Activated CD4-positive, alpha-beta T cell treated with anti-CD3 and anti-CD28 coated beads, Interleukin-2, Interleukin-6, amounts not matched to agents 100 ng/mL and 50 ng/mL, durations not matched to agents 16 hours and 8 hours (primary cell): ENCODE measurements at regions not wholly inside any gene's neighbourhood (a gene's known extent, or its start where the extent isn't known, plus 50 kb on each side); places are given as distances from the start of the nearest gene placed in this dataset.

ENCODE experiments used
- DNase-seq: peaks from one replicate; pipeline ENCODE4 v3.0.0-alpha.2; 2020

DNA sequence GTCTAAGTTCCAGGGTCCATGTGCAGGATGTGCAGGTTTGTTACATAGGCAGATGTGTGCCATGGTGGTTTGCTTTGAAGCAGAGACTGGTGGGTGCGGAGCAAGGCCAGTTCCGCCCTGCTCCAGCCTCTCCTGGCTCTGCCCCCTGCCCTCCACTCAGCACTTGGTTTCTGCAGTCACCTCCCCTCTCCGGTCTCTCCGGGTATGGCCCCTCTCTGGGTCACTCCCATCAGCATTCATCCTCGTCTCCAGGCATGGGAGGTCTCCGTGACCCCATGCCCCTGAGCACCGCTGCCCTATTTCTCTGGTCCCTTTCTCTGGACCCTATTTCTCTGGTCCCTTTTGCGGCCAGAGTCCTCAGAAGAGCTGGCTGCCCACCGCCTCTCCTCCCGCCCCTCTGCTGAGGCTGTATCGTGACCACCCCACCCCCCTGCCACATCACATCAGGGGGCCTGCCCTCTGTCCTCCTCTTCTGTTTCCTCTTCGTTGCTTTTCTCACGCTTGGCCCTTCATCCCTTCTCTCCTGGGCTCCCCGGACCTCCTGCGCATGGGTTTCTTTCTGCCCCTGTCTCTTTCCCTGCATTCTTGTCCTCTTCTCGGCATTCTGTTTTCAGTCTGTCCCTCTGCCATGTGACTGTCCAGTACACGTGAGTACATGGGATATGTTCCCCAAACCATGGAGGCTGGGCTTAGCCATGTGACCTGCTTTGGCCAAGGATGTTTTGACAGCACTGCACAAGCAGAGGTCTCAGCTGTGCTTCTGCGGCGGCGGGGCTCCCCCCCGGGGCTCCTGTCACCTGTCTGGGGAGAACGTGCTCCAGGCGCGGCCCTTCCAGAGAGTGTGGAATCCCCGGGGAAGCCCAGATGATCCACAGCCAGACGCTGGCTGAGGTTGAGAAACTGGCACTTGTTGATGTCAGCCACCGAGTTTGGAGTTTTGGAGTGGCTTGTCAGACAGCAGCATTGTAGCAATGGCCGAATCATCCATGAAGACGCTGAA is 54.4 kb upstream of the C1orf174 start:
- DNase-seq: no peak

DNA sequence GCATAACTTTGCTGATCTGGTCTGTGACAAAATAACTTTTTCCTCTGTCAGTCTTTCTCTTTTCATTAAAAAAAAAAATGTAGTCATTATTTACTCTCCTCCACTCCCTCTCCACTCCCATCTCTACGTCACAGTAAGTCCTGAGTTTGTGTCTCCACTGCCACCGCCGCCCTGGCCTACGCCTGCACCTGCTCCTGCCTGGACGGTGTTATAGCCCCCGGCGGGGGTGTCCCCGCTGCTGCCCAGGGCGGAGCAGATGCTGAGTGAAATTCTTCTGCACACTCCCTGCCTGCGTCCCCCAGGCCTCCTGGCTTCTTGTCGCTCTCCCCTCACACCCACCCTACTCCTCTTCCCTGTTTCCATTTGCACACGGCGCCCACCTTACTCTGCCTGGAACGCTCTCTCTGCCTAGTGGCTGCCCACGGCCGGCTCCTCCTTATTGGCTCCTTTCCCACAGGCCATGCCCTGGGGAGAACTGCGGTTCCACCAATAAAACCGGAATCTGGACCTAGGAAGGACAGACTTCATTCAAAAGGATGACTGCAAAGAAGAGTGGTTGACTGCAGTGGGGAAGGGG is 55.2 kb upstream of the C1orf174 start:
- DNase-seq: no peak

DNA sequence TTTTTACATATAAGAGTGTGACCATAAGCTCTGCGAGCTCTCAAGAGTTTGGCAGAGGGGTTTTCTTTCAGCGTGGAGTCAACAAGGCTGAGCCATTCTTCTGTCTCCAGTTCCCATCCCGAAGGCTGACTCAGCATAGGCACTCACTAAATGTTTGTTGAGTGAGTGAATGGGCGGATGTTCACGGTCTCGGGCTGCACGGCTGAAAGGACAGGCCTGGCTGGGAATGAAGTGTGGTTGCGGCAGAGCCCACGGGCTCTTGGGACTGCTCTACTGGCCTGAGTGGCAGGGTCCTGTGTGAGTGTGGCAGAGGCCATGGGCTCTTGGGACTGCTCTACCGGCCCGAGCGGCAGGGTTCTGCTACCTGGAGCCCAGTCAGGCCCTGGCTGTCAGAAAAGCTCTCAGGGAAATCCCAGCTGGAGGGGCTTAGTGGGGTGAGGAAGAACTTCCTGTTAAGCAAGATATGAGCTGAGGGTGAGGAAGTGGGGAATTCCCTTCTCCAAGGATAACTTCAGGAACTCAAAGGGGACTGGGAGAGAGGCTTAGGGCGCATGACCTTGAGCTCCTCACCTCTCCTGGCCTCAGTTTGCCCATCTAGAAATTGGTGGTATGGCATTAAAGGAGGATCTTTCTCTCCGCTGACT is 56.6 kb upstream of the C1orf174 start:
- no peak for DNase-seq

DNA sequence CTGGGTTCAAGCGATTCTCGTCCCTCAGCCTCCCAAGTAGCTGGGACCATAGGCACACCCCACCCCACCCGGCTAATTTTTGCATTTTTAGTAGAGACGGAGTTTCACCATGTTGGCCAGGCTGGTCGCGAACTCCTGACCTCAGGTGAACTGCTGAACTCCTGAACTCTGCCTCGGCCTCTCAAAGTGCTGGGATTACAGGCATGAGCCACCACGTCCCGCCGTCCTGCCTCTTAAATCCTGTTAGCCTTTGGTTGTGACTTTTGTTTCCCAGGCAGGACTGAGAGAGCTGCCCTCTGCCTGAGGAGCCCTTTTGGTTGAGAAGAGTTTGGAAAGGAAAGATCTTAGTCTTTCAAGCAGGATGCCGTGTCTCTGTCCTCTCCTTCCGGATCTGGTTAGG is 59.3 kb upstream of the C1orf174 start:
- no peak for DNase-seq

DNA sequence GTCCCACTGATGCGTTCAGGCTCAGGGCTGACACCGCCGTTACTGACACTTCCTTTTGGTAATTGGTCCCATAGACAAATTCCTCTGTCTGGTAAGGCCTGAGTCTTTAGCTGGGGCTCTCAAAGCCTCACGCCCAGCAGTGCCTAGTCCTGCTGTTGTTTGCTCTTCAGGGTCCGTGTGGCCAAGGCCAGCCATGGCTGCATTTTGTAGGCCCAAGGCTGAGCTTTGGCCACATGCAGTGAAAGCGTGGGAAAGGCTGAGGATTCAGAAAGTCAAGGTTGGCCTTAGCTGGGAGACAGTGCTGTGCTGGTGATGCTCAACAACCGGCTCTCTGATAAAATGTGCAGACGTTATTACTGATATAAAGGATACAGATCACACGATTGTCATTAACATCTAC is 63.5 kb upstream of the C1orf174 start:
- no peak for DNase-seq

DNA sequence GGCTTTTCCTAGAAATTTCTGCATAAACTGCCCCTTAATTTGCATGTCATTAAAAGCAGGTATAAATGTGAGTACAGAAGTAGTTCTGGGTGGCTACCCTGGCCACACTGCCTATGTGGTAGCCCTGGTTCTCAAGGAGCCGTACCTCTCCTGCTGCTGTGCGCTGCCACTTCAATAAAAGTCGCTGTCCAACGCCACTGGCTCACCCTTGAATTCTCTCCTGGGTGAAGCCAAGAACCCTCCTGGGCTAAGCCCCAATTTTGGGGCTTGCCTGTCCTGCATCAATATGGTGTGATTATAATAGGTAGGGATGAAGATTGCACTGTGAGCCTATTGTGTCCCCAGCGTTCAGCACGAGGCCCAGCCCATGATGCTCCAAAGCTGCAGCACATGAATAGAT is 65.6 kb upstream of the C1orf174 start:
- no peak for DNase-seq

DNA sequence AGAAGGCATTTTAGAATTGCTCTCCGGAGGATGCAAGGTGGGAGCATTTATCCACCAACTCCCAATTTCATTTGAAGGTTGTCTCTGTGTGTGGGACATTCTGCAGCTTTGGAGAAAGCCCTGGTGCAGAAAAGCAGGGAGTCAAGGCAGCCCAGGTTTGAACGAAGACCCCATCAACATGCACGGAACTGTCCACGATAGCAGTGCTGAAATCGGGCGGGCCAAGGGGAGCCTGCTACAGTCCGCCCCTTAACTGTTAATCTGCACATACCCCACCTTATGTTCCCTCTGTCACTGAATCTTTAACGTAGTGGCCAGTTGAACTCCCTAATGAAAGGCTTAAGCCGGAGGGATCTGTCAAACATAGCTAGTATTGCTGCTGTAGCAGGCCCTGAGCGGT is 68.8 kb upstream of the C1orf174 start:
- DNase-seq: no peak

DNA sequence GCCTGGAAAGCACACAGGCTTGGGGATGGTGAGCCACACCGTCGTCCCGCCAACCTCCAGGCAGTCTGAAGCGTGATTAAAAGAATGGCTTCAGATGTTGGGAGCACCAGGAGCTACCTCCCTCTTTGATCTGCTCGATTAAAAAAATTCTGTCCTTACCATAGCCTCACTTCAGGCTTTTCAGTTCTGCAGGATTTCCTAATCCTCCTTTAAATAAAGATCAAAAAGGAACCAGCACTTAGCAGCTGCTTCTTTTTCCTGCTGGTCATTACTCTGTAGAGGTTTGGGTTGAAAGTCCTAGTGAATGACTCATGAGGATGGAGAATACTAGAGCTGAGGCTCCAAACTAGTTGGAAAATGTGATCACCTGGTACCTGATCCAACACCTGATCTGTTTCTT is 71.9 kb upstream of the C1orf174 start:
- no peak for DNase-seq

DNA sequence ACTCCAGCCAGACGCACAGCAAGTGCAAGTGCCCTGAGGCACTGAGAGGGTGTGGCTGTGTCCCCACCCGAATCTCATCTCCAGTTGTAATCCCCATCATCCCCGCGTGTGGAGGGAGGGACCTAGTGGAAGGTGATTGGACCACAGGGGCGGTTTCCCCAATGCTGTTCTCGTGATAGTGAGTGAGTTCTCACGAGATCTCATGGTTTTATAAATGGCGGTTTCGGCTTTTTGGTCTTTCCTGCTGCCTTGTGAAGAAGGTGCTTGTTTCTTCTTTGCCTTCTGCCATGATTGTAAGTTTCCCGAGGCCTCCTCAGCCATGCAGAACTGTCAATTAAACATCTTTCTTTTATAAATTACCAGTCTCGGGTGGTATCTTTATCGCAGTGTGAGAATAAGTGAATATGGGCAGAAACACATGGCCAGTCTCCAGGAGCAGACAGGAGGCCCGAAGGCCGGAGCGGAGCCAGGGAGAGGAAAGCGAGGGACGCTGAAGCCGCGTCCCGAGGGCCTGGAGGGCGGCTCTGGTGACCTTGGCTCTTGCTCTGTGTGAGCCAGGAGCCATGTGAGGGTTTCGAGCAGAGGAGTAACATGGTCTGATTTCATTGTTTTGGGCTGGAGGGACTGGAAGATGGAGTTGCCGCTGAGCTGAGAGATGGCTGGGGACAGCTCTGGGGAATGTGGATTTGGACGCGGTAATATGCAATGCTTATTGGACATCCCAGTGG is 76.0 kb upstream of the C1orf174 start:
- no peak for DNase-seq

DNA sequence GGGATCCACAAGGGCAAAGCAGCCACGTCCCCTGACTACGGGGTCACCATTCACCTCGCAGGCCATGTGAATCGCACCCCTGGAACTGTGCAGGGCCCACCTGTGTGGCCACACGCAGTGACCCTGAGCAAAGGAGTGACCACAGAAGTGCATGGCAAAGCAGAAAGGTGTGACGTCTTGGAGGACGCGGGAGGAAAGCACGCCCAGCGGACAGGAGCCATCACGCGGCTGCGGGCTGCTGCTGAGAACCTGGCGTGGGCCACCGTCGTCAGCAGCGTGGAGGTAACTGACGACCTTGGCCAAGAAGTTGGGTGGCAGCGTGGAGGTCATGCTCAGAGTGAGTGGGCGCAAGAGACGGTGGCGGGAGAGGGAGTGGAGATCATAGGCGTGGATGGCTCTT is 76.7 kb upstream of the C1orf174 start:
- DNase-seq: no peak

DNA sequence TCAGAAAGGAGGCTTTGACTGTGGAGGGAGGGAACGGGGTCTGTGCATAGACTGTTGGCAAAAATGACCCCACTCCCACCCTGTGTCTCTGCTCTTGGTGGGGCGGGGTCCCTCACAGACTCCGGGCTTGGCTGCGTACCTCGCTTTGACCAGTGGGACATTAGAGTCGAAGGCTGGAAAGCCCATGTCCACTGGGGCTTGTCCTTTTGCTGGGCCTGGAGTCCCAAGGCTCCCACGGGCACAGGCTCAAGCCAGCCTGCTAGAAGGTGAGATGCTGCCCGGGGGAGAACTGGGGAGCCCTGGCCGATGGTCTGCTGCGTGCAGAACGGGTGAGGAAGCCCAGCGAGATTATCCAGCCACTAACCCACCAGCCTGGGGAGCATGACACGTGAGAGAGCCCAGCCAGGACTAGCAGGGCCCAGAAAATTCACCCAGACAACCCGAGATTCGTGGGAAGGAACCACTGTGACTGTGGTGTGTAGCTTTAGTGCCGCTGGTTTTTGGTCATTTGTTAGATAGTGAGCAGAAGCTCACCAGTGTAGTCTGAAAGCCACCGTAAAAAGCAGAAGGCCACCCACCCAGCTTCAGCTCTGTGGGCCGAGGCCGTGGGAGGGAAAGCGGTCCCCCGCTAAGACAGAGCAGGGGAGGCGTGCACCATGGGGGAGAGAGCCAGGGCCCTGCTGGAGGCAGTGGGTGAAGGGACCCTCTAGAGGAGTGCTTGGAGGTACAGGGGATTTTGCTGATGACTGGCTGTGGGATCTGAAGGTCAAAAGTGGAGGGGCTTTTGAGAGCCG is 78.3 kb upstream of the C1orf174 start:
- no peak for DNase-seq

DNA sequence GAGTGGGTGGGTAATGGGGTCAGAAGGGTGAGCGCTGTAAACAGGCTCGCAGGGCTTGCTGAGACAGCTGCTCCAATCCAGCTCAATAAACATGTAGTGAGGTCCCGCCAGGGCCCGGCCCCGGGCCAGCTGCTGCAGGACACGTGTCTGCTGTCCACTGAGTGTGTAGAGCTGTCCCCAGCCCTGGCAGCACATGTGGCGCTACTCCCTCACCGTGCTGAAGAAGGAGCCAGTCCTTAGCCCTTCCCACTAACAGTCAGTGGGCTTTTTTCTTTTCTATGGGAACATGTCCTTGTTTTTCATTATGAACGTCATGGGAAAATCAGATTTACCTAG is 78.9 kb upstream of the C1orf174 start:
- DNase-seq: no peak

DNA sequence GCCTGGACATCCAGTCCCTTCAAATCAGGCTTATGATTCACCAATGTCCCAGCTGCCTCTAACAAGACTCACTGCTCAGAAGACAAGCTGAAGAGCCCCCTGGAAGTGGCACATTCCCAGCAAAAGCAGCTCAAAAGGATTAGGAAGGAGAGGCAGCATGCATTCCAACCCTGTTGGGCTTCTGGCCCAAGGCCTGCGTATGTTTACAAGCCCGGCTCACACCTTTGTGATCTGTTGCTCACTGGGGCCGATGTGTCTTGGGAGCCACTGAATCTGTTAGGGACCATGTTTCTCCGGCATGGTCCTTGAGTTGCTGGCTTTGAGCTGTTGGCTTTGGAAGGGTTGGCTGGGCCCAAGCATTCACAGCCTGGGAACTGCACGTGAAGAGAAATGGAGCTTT is 81.2 kb upstream of the C1orf174 start:
- DNase-seq: no peak

DNA sequence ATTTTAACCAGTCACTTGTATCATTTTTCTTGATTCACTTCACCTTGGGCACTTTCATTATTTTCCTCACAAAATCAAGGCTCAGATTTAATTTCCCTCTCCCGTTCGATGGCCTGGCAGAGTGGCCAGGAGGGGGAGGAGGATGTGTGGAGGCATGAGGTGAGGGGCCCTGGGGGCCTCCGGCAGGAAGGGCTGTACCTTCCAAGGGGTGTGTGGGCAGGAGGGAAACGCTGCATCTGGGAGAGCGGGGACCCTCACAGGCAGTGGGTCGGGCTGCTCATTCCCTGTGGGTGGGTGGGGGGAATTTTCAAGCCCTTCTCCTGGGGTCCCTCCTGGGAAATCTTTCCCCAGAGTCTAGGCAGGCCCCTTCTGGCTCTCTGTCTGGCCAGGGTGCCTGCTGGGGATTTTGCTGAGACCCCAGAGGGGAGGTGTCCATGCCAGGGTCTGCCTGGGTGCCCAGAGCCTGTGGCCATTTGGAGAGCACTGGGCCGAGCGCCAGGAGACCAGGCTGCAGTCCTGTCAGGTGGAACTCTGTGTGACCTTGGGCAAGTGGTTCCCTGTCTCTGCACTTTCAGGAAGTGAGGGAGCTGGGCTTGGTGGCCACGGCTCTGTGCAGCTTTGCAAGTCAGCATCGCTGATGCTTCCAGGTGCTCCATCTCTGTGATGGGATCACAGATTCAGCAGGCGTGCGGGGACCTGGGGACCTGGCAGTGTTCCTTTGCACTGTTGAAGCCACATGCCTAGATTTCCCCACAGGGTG is 81.9 kb upstream of the C1orf174 start:
- no peak for DNase-seq

DNA sequence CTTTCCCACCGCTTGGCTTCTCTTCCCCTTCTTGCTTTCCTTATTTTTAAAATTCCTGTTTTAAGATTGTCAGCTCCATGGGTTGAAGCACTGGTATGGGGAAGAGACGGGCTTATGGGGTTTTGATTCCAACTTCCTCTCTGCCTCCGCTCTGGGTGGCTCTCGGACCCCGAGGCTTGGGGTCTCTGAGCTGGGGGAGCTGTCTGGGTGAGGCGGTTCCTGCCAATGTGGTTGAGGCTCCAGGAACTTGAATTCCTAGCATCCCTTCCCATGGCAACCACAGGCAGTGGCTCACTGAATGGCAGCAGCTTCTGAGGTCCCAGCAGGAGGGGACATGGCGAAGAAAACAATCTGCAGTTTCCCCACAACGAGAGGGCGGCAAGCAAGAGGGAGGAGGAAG is 83.1 kb upstream of the C1orf174 start:
- DNase-seq: no peak

DNA sequence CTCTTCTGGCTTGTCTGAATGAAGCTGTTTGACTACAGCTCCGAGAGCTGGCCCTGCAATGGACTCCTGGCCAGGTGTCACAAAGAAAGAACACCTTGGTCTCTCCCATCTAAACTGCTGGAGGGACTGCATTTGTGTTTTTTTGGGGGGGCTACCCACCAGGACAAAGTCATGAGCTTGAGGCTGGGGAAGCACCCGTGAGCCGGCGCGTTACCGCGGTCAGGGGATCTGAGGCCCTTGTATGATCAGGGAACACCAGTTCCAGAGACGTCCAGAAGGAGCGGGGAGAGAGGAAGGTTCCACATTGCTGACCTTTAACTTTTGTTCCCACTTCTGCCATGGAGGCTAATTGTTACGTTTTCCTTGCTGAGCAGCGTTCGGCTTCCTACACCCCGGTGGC is 84.5 kb upstream of the C1orf174 start:
- DNase-seq: no peak

DNA sequence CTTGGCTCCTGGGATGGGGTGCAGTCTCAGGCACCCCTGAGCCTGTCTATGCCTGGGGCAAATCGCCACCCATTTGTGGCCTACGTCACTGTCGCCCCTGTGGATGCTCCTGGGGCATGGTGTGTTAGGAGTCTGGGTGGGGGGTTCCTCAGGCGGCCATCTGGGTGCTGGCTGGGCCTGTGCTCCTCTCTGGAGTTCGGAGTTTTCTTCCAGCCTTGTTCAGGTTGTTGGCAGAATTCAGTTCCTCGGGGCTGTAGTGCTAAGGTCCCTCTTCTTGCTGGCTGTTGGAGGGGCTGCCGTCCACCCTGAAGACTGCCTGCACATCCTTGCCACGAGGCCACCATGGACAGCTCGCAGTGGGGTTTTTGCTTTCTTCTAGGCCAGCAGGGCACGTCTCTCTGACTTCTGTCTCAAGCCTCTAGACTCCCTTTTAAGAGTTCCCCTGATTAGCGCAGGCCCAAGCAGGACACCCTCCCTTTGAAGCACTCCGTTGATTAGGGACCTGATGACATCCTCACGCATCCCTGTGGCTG is 86.7 kb upstream of the C1orf174 start:
- no peak for DNase-seq

DNA sequence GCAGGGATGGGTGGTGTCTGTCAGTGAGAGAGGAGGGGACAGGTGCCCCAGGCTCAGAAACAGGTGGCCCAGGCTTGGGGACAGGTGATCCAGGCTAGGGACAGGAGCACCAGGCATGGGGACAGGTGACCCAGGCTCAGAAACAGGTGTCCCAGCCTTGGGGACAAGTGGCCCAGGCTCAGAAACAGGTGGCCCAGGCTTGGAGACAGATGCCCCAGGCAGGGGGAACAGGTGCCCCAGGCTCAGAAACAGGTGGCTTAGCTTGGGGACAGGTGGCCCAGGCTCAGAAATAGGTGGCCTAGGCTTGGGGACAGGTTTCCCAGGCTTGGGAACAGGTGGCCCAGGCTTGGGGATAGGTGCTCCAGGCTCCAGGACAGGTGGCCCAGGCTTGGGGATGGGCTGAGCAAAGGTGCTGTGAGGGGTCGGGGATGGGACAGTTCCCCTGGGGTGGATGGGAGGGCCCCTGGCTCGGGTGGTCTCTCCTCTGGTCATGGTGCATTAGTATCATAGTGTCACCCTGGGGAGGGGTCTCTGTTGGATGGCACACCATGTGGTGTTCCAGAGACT is 87.7 kb upstream of the C1orf174 start:
- no peak for DNase-seq

DNA sequence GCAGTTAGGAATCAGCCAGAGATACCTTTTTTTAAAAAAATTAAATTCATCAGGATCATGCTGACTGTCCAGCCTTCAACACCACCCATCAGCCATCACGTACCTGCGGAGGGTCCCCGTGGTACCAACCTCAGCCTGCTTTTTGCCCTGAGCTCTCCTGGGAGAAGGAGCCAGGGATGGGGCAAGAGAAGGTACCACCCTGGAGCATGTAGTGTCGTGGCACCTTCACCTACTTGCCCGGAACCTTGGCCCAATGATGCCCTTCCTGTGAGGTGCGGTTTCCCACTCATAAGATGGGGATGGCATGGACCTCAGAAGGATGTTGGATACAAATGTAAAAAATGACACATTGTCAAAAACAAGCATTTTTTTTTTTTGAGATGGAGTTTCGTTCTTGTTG is 88.4 kb upstream of the C1orf174 start:
- no peak for DNase-seq

DNA sequence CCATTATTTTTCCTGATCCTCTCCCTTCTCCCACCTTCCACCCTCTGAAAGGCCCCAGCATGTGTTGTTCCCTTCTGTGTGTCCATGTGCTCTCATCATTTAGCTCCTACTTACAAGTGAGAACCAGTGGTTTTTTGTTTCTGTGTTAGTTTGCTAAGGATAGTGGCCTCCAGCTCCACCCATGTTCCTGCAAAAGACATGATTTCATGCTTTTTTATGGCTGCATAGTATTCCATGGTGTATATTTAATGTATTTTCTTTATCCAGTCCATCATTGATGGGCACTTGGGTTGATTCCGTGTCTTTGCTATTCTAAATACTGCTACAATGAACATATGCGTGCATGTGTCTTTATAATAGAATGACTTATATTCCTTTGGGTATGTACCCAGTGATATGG is 89.4 kb upstream of the C1orf174 start:
- DNase-seq: no peak

DNA sequence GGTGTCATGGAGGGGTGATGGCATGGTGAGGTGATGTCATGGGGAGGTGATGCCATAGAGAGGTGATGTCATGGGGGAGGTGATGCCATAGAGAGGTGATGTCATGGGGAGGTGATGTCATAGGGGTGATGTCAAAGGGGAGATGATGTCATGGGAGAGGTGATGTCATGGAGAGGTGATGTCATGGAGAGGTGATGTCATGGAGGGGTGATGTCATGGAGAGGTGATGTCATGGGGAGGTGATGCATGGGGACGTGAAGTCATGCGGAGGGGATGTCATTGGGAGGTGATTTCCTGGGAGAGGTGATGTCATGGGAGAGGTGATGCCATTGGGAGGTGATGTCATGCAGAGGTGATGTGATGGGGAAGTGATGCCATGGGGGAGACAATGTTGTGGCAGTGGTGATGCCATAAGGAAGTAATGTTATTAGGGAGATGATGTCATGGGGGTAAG is 92.1 kb upstream of the C1orf174 start:
- peak; percentile 21 for DNase-seq
